Liver (tissue), 3 donors: ENCODE measurements at regions not wholly inside any gene's neighbourhood (a gene's known extent, or its start where the extent isn't known, plus 50 kb on each side); places are given as distances from the start of the nearest gene placed in this dataset.

ENCODE experiments used
- ATF3 ChIP-seq: IDR thresholded peaks from 2 replicates; pipeline ENCODE4 v1.6.1; 2016; ENCODE audit warnings: antibody characterized with exemption
- CTCF ChIP-seq: fragments of 150-350 bp; IDR thresholded peaks from 2 replicates; pipeline ENCODE4 v1.5.1; 2017; ENCODE audit warnings: improper control_type of control experiment, low read depth, low read length; ENCODE audit not compliant: missing input control
- JUND ChIP-seq, 2 donors: IDR thresholded peaks; 2 replicates each; pipeline ENCODE4 v1.6.1; 2016; ENCODE audit warnings: antibody characterized with exemption in 2 of 2
- MAX ChIP-seq: IDR thresholded peaks from 2 replicates; pipeline ENCODE4 v1.6.1; 2016; ENCODE audit warnings: antibody characterized with exemption
- SP1 ChIP-seq: IDR thresholded peaks from 2 replicates; pipeline ENCODE4 v1.6.1; 2018; ENCODE audit warnings: antibody characterized with exemption, mild to moderate bottlenecking
- donor health status: healthy.
- donor health status: healthy.

- no peak for TF ChIP-seq JUND (IDR thresholded peaks at IDR 0.05)
- TF ChIP-seq SP1 = no peak
- no peak for TF ChIP-seq CTCF
- TF ChIP-seq MAX = no peak
- no peak for TF ChIP-seq ATF3
Observed at GRCh38 chr2:37493425-37493824, 149.0 kb downstream of the QPCT start.
